ENCODE measurements at regions not wholly inside any gene's neighbourhood (a gene's known extent, or its start where the extent isn't known, plus 50 kb on each side); places are given as distances from the start of the nearest gene placed in this dataset.

DNA sequence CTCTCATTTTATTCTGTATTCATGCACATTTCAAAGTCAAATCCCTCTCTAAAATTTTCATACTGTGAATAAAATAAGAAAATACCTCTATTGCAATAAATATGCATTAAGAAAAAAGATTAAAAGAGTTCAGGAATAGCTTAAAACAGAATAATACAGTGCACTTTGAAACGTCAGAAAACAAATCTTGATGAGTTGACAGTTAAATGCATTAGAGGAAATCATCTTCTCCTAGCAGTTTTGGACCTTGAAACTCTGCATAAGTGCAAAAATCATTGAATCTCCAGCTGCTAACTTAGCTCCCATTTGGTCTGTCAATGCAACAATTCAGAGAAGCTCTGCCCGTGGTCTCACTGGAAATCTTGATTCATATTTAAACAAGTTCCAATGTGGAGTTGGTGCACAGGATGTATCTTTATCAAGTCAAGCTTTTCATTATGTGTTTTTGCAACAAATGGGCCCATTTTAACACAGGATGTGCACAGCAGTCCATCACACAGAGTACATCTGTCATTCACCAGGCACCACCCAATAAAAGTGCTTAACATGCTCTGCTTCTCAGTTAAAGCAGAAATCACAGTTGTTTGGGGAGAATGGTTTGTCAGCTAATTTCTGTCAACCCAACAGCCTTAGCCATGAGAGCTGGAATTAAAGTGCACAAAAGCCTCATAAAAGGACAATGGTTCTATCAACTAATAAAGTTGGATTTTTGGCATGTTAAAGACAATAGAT is 98.8 kb upstream of the ARRDC4 start:
- DNase-seq = no peak

DNA sequence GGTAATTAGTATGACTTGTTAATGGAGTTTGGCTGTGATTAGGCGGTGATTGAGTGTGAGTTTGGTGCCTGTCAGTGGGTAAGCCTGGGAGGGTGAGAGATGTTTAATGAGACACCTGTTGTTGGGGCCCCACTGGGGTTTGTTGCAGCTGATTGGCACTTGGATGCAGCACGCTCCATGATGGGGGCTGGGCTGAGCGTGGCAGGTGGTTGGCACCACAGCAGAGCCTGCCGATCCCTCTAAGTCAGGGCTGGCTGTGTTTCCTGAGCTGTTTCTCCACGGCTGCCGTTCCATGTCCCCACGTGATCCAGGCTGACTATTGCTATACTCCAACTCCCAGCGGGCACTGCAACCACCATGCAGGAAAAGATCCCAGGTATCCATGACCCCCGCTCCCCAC is 93.5 kb upstream of the ARRDC4 start:
- no peak for DNase-seq

DNA sequence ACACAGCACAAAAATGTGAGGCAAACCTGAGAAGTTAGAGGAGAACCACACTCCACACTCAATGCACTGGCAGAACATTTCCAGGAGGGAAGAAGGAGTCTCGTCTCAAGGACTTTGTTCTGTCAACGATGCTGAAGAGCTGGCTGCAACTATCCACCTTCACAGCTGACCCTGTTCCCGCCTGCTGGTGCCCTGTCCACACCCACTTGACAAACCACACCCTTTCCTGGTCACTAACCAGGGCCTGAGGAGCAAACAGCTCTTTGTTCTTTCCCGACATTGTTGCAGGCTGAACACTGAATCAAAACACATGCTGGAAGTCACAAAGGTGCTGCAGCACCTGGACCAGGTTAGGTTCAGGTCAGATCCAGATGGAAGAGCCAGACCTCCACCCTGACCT is 92.6 kb upstream of the ARRDC4 start:
- no peak for DNase-seq

DNA sequence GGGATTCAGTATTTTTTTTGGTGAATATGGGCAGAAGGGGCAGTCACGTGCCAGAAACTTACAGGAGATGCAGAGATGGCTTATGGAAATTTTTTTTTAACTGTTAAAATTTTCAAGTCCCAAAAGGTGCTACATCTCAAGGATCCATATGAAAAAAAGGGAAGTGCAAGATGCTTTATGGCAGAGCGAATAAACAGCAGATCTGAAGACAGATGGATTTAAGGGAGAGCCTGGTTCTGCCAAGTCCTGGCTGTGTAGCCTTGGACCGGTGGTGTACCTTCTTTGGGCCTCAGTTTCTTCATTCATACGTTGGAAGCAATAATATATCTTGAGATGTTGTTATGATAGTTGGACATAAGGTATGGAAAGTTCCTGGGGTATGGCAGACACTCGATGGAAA is 91.5 kb upstream of the ARRDC4 start:
- no peak for DNase-seq

DNA sequence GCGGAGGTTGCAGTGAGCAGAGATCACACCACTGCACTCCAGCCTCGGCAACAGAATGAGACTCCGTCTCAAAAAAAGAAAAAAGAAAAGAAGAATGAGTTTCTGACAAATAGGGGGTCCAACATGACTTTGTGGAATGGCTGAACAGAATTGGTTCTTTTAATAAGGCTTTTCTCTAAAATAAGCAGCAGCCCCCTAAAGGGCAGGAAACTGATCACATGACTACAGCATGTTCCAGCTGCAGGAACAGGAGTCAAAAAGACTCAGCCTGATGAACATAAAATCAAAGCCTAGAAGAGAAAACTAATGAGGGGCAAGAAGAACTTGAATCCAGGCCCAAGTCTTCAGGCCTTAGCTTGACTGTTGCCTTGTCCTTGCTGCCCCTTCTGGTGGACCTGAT is 89.7 kb upstream of the ARRDC4 start:
- DNase-seq = no peak

DNA sequence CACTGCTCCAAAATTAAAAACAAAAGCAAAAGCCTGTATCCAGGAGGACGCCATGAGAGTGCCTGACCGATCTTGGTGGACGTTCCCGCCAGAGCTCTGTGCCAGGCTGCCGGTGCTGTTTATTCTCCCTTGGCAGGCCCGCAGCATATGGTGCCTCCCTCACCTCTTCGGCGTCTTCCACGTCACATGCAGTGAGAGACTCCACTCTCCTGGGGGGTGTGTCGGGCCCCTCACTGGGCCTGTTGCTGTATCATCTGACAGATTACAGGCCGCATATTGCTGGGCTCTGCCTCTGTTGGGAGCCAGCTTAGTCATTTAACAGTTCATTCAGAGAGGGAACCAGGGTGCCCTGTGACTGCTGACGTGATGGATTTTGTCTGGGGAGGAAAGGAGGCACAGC is 86.4 kb upstream of the ARRDC4 start:
- DNase-seq = no peak

DNA sequence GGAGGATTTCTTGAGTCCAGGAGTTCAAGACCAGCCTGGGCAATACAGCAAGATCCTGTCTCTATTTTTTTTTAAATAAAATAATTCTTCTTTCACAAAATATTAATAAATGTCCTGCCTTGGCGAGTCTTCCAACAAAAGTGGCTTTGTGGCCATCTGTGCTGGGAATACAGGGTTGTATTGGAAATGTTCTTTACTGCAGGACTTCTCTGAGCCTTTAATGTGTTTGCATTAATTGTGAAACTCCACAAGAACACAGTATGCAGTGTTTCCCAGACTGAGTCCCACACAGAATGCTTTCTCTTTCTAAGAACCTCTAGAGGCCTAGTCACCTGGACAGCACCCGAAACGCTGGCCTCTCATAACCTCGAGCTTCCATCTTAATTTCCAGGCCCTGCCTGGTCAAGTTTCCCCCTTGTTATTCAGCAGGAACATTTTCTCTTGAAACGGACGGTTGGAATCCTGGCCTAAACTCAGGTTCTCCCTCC is 85.4 kb upstream of the ARRDC4 start:
- no peak for DNase-seq

DNA sequence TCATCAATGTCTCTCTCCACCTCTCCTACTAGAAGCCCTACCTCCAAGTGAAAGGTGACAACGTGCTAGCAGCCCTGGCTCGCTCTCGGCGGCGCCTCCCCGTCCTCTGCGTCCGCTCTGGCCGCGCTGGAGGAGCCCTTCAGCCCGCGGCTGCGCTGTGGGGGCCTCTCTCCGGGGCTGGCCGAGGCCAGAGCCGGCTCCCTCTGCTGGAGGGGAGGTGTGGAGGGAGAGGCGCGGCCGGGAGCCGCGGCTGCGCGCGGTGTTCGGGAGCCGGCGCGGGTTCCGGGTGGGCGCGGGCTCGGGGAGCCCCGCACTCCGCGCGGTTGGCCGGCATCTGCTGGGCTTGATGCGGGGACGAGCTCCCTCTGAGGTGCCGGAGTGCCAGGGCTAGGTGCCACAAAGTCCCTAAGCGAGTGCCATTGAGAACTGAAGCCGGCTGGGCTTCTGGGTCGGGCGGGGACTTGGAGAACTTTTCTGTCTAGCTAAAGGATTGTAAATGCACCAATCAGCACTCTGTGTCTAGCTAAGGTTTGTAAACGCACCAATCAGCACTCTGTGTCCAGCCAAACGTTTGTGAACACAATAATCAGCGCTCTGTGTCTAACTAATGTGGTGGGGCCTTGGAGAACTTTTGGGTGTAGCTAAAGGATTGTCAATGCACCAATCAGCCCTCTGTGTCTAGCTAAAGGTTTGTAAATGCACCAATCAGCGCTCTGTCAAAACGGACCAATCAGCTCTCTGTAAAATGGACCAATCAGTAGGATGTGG is 84.8 kb upstream of the ARRDC4 start:
- no peak for DNase-seq

DNA sequence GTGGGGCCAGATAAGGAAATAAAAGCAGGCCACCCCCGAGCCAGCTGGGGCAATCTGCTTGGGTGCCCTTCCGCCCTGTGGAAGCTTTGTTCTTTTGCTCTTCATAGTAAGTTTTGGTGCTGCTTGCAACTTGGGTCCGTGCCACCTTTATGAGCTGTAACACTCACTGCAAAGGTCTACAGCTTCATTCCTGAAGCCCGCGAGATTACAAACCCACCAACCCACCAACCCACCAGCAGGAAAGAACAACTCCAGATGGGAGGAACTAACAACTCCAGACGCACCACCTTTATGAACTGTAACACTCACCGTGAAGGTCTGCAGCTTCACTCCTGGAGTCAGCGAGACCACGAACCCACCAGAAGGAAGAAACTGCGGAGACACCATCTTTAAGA is 84.2 kb upstream of the ARRDC4 start:
- no peak for DNase-seq

DNA sequence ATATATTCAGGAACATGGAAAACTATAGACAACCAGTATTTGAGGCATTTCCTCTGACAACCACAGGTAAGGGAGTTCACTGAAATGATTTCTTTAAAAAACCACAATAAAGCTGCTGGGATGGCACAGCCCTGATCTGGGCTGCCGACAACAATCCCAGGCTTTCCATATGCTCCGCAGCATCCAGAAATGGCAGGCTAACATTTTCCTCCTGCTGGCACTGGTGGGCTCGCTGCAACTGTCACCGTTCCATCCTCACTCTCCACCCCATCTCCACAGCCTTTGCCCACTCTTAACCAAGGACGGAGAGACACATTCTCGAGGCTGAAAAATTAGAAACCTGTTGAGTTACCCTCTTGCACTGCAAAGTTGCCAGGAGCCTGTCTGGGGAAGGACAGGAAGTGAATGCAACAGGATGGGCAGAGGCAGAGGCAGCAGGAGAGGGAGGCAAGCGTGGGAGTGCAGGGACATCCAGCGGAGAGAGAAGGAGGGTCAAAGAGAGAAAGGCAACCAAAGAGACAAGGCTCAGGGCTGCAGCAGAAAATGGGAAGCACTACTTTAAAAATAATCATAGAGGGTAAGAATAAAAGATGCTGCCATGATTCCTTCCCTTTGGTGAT is 79.0 kb upstream of the ARRDC4 start:
- DNase-seq = no peak

DNA sequence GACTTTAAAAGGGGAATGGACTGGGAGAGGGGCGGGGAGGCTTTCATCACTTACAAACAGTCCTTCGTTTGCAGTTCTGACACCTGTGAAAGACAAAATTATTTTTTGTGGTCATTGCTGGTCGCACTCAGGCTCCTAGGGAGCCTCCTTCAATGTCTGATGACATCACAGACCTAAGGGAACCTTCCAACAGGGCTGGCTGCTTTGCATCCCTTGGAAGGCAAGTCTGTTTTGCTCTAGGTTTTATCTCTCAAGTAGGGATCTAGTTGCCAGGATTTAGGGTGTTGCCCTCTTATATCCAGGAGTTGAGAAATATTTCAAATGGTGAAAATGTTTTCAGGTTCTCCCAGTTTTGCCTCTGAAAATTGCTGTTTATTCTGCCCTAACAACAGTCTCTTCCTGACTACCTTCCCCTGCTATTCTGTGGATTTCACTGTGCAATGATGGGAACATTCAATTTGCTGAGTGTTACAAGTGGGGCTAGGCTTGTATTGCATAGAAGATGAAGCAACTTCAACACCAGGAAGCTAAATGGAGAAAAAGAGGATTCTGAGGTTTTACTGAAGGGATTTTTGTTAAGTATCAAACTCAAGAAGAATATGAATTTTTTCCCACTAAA is 75.9 kb upstream of the ARRDC4 start:
- no peak for DNase-seq

DNA sequence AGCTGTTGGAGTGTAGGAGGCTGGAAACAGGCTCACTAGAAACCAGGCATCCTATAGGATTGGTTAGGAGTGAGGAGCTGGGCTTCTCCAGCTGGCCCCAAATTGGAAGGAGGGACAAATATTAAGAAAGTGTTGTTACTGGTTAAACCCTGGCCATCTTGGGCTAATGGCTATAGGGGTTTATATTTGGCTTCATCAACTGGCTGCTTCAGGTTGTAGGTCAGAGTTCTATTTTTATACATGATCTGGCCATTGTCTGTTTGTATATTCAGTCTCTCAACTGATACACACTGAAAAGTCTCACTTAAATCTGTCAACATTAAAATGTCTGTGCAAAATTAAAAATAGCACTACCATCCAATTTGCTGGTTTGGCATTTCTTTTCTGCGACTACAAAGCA is 70.2 kb upstream of the ARRDC4 start:
- DNase-seq = no peak

DNA sequence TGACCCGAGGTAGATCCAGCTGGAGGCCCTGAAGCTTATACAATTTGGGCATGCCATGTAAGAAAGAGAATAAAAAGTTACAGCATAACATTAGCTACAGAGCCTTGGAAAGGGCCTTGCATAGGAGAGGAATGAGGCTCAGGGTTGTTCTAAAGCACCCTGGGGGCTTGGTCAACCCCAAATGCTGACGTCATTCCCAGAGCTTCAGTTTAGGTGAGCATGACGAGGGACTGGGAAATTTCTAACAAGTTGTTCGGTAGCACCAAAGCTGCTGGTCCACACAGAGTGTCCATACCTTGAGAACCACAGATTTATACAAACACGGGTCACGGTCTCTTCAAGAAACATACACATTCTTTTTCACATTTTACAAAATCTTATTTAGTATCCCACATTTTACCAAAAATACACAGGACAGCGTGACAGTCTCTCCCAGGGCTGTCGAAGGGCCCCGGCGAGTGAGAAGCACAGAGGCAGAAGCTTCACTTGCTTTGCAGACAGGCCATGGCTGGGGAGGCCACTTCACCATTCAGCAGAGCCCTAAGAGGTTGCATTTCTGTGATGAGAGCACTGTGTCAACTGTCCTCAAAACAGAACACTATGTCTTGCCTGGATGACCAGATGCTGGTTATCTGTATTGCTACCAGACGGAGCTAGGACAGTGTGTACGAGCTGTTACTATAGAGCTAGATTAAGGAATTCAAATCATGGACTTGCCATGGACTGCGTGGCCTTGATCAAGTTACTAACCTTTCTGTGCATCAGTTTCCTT is 68.2 kb upstream of the ARRDC4 start:
- no peak for DNase-seq

DNA sequence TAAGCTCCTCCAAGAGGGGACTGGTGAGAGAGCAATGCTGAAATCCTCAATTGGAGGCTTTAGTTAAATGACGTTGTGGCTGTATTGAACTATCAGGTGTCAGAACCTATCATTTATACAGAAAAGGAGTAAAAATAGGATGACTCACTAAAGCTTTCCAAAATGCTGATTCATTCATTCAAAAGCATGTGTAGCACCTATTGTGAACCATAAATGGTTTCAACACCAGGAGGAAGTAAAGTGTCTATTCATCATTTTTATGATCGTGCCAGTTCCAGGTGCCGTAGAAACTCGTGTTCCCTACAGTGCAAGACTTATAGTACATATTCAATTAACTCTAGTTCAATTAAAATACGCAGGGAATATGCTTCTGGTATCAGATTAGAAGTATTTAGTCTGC is 66.5 kb upstream of the ARRDC4 start:
- DNase-seq = no peak

DNA sequence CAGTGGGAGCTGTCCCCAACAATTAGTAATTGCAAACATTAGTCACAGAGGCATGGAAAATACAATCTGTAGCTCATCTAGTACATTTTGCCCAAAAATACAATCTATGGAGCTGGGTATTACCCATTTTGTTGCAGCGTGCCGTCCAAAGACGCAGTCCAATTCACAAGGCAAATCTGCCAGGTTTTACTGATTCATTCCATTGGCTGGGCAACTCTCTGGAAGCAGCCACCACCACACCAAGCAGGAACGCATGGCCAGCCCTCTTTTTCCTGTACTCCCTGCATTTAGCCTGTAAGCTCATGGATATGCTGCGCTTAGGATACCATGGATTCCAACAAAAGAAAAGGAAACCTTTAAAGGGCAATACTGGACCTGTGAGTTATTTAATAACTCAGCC is 60.5 kb upstream of the ARRDC4 start:
- DNase-seq = no peak

DNA sequence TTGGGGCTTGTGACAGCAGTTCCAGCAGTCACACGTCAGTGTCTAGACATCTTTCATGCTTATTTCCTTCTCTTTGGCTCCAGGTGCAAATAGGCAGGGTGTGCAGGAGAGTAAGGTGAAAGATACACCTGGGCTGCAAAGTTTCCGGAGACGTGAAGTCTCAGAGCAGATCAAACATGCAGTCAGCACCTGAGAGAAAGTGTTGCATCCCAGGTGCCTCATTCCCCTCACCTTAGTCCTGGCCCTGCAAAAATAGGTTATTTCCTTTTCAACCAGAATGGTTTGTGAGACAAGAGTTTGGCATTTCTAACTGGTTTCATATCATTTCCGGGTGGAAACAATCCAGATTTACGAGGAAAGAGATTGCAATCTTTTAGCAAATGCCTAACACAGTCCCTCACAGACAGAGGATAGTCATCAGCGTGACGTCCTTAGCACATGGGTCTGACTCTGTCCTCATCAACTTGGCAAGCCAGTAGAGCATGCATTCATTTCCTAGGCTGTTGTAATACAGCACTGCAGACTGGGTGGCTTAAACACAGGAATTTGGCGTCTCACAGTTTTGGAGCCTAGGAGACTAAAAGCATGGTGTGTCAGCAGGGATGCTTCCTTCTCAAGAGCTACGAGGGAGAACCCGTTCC is 58.2 kb upstream of the ARRDC4 start:
- DNase-seq = peak; percentile 83

DNA sequence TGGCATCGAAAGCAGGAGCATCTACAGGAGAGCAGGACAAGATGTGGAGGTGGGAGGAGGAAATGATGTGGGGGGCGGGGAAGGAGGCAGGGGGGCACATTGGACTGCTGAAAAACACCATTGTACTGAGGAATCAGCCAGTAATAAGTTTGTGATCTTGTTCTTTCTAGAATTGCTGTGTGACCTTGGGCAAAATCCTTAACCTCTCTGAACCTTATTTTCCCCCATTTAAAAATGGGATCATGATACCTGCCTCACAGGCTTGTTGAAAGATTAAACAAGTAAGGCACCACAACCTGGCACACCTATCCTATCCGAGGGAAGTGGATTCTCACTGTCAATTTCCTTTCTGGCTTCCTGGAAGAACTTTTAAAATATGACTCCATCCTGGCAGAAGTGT is 56.9 kb upstream of the ARRDC4 start:
- DNase-seq = no peak

DNA sequence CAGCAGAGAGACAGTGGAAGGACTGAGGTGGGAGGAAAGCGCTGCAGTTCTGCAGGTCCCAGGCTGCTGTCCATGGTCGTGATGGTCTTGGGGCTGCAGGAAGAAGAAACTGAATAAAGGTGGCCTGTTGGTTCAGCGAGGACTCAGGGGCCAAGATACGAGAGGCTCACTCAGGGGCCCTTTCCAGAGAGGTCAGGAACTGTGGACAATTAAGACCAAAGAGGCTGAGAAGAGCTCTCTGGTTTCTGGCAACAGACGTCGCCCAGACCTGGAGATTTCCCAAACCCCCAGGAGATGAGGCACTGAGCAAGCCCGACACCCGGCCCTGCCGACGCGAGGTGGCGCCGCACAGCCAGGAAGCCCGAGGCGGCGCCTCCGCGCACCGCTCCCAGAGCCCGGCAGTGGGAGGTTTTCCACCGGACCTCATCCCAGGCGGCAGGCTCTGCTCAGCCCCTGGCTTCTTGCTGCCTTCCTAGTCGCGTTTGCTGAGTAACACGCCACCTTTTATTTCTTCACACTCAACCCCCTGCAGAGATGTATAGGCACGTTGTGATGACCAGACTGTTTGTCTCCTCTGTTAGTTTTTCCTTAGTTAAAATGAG is 56.4 kb upstream of the ARRDC4 start:
- peak; percentile 74 for DNase-seq

DNA sequence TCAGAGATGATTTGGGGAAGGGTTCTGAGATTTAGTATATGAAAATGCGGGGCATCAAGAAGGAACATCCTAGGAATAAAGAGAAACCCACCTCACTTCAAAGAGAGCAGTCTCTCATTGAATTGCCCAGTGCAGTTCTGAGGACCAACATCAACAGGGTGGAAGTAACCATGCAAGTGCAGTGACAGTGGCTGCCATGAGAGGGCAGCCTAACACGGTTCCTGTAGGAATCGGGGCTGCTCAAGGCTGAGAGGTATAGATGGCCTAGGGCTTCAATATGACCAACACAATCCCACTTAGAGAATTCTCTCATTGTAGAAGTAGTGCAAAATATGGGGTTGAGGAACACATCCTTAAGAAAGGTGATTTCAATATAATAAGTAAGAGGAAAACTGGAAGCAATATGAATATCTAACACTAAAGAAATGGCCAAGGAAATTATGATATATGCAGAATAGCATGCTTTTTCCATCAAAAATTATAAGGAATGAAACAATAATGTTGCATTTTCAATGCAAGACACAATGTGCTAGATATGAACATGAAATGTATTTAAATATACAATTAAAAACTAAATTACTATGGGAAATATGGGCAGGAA is 51.1 kb upstream of the ARRDC4 start:
- DNase-seq = peak; percentile 43
